Astrocyte of the spinal cord (primary cell): ENCODE measurements at regions not wholly inside any gene's neighbourhood (a gene's known extent, or its start where the extent isn't known, plus 50 kb on each side); places are given as distances from the start of the nearest gene placed in this dataset.

ENCODE experiments used
- DNase-seq: peaks from one replicate; pipeline ENCODE4 v3.0.0; 2011; ENCODE audit warnings: low read depth, low spot score
- H3K4me3 ChIP-seq: 2 replicates; pipeline ENCODE4 v1.5.1; 2011; ENCODE audit warnings: low read depth, mild to moderate bottlenecking, low read length, moderate library complexity
- CTCF ChIP-seq: IDR thresholded peaks from 2 replicates; pipeline ENCODE4 v1.5.1; 2012; ENCODE audit warnings: low read depth, mild to moderate bottlenecking, low read length, inconsistent platforms
- in situ Hi-C: cut with HindIII; loops from 2 replicates; pipeline ENCODE4 v1.10.0; 2017; ENCODE audit warnings: low sequenced_read_pairs

- in situ Hi-C loops = no loop called here
- DNase-seq = no peak
- no peak overlapping the region for H3K4me3 ChIP-seq
- TF ChIP-seq CTCF = no peak
These were observed 2480.8 kb downstream of the PCDH9 start for GRCh38 chr13:64749301-64749700.

GRCh38 chr13:64746845-64747244 is 2483.3 kb downstream of the PCDH9 start:
- no peak for DNase-seq
- in situ Hi-C loops = no loop called here
- TF ChIP-seq CTCF = no peak
- no peak overlapping the region for H3K4me3 ChIP-seq

- no peak for DNase-seq
- in situ Hi-C loops = no loop called here
- no peak for TF ChIP-seq CTCF
- H3K4me3 ChIP-seq = no peak overlapping the region
These were observed 2489.6 kb downstream of the PCDH9 start for GRCh38 chr13:64740493-64740892.

GRCh38 chr13:64725492-64725891 is 2504.6 kb downstream of the PCDH9 start:
- no peak overlapping the region for H3K4me3 ChIP-seq
- no peak for DNase-seq
- no peak for TF ChIP-seq CTCF
- in situ Hi-C loops = no loop called here

GRCh38 chr13:64723724-64724123 is 2506.4 kb downstream of the PCDH9 start:
- DNase-seq = peak; percentile 85
- in situ Hi-C loops = no loop called here

GRCh38 chr13:64718116-64718515 is 2512.0 kb downstream of the PCDH9 start:
- DNase-seq = no peak
- in situ Hi-C loops = no loop called here
- no peak for TF ChIP-seq CTCF
- no peak overlapping the region for H3K4me3 ChIP-seq

More at GRCh38 chr13:64723724-64724123, 2506.4 kb downstream of the PCDH9 start:
- no peak for TF ChIP-seq CTCF
- no peak overlapping the region for H3K4me3 ChIP-seq

- no peak for TF ChIP-seq CTCF
- in situ Hi-C loops = no loop called here
- H3K4me3 ChIP-seq = no peak overlapping the region
- DNase-seq = no peak
These were observed 2513.2 kb downstream of the PCDH9 start for GRCh38 chr13:64716936-64717335.
